ENCODE measurements at regions not wholly inside any gene's neighbourhood (a gene's known extent, or its start where the extent isn't known, plus 50 kb on each side); places are given as distances from the start of the nearest gene placed in this dataset.

GRCh38 chr2:196330645-196331044 lies 159.3 kb upstream of the STK17B start:
- DNase-seq (ENCODE audit: low read depth): no peak
- in situ Hi-C loops (cut with HindIII; ENCODE audit: low pct_unique_long_range_greater_than_20kb, low sequenced_read_pairs): no loop called here

- in situ Hi-C loops (cut with HindIII; ENCODE audit: low pct_unique_long_range_greater_than_20kb, low sequenced_read_pairs): no loop called here
- peak; percentile 61 for DNase-seq (ENCODE audit: low read depth)
These were observed 159.8 kb upstream of the STK17B start for GRCh38 chr2:196331143-196331542.

DNA sequence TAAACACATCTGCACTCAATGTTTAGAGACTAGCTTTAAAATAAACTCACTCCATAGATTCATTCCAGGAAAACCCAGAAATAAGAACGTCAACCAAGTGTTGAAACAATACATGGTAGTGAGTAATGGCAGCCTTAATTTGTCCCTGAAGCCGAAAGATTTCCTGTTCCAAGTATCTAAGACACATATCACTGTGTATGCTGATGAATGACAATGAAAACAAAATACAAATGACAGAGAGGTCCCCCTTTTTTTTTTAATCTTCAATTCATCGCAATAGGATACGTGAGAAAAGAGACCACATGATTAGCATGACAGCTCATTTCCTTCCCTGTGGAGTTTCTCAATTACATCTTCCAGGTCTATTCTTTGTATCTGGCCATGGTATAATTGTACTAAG lies 160.5 kb upstream of the STK17B start:
- no peak for DNase-seq (ENCODE audit: low read depth)
- in situ Hi-C loops (cut with HindIII; ENCODE audit: low pct_unique_long_range_greater_than_20kb, low sequenced_read_pairs): no loop called here

- DNase-seq (ENCODE audit: low read depth): no peak
- in situ Hi-C loops (cut with HindIII; ENCODE audit: low pct_unique_long_range_greater_than_20kb, low sequenced_read_pairs): no loop called here
These were observed 162.0 kb upstream of the STK17B start for GRCh38 chr2:196333397-196333796.

DNA sequence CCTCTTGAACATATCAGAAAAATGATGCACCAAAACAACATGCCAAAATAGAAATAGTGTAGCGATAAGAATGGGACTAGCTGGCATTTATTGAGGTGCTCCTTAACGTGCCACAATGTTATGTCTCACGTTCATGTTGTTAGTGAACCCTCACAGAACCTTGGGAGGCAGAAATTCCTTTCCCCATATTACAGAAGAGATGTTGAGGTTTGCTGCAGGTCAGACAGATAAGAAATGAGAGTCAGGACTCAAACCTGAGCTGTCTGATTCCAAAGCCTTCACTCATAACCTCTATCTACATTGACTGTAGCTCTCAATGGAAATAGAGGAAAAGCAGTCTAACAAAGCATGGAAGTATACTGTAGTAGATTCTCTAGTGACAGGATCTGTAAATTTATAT lies 163.3 kb upstream of the STK17B start:
- no peak for DNase-seq (ENCODE audit: low read depth)
- in situ Hi-C loops (cut with HindIII; ENCODE audit: low pct_unique_long_range_greater_than_20kb, low sequenced_read_pairs): no loop called here

DNA sequence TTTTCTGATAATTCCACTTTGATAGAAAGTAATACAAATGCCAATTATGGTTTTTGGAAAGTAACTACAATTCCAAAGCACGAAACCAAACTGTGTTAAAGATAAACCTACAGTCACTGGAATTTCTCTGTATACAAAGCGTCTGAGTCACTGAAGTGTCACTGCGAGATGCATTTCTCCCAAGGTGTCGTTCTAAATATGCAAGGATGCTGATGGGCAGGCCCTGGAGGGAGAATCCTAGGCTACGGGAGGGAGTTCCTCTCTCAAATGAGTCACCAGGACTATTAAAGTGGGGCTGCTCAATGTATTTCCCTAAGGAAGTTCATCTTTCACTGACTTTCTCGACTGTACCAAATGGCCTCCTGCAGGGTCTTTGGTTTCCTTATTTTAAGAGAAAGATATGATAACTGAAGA lies 163.8 kb upstream of the STK17B start:
- in situ Hi-C loops (cut with HindIII; ENCODE audit: low pct_unique_long_range_greater_than_20kb, low sequenced_read_pairs): no loop called here
- DNase-seq (ENCODE audit: low read depth): peak; percentile 76

DNA sequence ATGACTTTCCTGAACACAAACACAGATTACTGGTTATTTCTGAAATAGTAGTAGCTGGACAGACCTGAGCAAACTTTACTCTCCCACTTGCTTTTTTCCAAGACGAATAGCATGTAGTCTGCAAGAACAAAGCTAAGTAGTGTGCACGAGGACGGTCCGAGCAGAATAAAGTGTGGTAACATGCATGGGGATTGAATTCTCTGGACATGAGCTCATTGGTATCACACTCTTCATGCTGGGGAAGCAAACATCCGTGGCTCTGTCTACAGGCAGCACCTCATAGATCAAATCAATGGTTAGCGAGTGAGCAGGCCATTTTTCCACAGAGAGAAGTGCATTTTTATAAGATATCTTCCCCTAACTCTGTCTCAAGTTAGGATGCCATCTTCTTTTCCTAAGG lies 164.8 kb upstream of the STK17B start:
- DNase-seq (ENCODE audit: low read depth): no peak
- in situ Hi-C loops (cut with HindIII; ENCODE audit: low pct_unique_long_range_greater_than_20kb, low sequenced_read_pairs): no loop called here

DNA sequence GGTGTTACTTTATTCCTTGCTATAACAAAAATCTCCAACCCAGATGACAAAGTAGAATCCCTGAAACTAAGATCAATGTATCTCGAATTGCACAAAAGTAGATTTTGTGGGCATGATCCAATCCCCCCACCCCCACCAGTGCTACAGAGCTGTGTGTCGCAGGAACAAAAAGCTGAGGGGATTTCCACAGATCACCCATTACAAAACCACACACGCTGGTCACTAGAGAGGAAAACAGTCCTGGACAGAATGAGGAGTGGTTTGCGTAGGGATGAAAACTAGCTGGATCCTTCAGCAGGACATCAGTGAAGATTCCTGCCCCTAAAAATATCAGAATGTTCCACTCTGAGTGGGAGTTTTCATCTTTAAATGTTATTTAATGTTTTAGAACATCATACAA lies 165.3 kb upstream of the STK17B start:
- in situ Hi-C loops (cut with HindIII; ENCODE audit: low pct_unique_long_range_greater_than_20kb, low sequenced_read_pairs): no loop called here

GRCh38 chr2:196337208-196337953 lies 166.0 kb upstream of the STK17B start:
- in situ Hi-C loops (cut with HindIII; ENCODE audit: low pct_unique_long_range_greater_than_20kb, low sequenced_read_pairs): no loop called here
- peak; percentile 29 for DNase-seq (ENCODE audit: low read depth)

More for the DNA sequence above, 165.3 kb upstream of the STK17B start:
- DNase-seq (ENCODE audit: low read depth): no peak

- in situ Hi-C loops (cut with HindIII; ENCODE audit: low pct_unique_long_range_greater_than_20kb, low sequenced_read_pairs): no loop called here
- no peak for DNase-seq (ENCODE audit: low read depth)
These were observed 167.1 kb upstream of the STK17B start for GRCh38 chr2:196338440-196338839.

DNA sequence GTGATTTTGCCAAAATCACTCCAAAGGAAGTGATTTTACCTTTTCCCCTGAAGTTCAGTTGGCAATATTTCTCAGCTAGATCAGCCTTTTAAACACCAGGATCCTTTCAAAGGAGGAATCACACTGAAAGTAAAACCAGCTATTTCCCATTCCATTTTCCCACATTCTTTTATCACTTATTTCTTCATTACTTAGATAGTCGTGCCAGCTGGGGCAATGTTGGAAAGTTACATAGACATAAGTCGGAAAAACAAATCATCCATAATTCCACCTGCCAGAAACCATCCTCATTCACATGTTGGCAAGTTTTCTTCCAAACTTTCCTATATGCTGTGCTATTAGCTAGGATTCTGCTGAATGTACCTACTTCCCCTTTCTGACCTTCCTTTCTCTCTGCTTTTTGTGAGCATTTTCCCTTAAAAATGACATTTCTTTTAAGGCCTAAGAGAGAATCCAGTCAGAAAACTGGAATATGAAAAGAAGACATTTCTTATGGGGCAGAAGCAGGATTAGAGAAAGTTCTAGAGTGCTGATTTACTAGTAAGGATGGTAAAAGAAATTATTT lies 170.0 kb upstream of the STK17B start:
- DNase-seq (ENCODE audit: low read depth): no peak
- in situ Hi-C loops (cut with HindIII; ENCODE audit: low pct_unique_long_range_greater_than_20kb, low sequenced_read_pairs): no loop called here

- in situ Hi-C loops (cut with HindIII; ENCODE audit: low pct_unique_long_range_greater_than_20kb, low sequenced_read_pairs): no loop called here
- no peak for DNase-seq (ENCODE audit: low read depth)
These were observed 173.0 kb upstream of the STK17B start for GRCh38 chr2:196344397-196344796.

DNA sequence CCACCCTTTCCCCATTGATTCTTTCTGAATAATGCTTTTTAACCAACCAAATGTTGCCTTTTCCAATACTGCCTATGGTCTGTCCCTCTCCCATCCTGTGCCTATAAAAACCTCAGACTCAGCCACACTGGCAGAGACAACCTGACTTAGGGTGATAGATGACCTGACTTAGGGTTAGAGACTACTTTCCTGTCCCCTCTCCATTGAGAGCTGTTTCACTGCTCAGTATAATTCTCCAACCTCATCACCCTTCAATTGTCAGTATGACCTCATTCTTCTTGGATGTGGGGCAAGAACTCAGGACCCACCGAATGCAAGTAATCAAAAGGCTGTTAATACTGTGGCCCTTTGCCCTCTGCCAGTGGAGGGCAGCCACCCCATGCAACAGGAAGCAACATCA lies 182.3 kb upstream of the STK17B start:
- no peak for DNase-seq (ENCODE audit: low read depth)
- in situ Hi-C loops (cut with HindIII; ENCODE audit: low pct_unique_long_range_greater_than_20kb, low sequenced_read_pairs): no loop called here

DNA sequence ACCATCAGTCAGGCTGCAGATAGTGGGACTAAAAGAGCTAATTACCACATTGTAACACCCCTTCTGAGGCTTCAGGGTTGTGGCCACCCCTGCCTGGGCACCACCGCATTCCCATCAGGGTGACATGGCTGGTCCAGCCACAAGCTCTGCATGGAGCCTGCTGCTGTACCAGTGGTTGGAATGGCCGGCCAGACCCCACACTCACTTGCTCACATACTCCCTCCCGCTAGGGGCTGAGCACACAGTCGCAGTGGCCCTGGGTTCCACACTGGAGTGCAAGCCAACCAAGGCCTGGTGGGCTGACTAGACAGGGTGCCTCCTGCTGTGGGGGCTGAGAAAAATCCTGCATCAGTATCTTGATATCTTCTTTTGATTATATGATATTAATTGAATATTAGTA lies 182.8 kb upstream of the STK17B start:
- in situ Hi-C loops (cut with HindIII; ENCODE audit: low pct_unique_long_range_greater_than_20kb, low sequenced_read_pairs): no loop called here
- no peak for DNase-seq (ENCODE audit: low read depth)

DNA sequence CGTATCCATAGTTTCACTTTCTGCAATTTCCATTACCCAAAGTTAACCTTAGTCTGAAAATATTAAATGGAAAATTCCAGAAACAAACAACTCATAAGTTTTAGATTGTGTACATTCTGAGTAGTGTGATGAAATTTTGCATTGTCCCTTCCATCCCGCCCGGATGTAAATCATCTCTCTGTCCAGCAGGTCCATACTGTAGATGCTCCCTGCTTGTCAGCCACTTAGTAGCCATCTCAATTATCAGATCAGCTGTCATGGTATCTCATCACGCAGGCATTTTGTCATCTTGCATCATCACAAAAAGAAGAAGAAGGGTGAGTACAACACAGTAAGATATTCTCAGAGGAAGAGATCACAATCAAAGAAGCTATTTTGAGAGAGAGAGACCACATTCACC lies 185.0 kb upstream of the STK17B start:
- in situ Hi-C loops (cut with HindIII; ENCODE audit: low pct_unique_long_range_greater_than_20kb, low sequenced_read_pairs): no loop called here
- no peak for DNase-seq (ENCODE audit: low read depth)

DNA sequence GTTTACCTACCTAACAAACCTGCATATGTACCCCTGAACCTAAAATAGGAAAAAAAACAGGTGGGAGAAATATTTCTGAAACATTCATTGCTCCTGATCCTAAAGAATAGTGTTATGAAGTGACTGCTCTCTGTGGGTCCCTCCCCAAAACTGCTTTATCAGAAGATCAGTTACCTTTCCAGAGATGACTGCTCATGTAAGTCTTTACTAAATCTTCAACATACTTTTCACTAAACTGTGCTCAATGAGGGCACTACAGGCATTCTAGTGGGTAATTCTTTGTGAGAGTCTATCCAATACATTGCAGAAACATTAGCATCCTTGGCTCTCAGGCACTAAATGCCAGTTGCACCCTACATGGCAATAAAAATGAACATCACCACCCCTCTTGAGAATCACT lies 189.3 kb upstream of the STK17B start:
- in situ Hi-C loops (cut with HindIII; ENCODE audit: low pct_unique_long_range_greater_than_20kb, low sequenced_read_pairs): no loop called here
- DNase-seq (ENCODE audit: low read depth): no peak

DNA sequence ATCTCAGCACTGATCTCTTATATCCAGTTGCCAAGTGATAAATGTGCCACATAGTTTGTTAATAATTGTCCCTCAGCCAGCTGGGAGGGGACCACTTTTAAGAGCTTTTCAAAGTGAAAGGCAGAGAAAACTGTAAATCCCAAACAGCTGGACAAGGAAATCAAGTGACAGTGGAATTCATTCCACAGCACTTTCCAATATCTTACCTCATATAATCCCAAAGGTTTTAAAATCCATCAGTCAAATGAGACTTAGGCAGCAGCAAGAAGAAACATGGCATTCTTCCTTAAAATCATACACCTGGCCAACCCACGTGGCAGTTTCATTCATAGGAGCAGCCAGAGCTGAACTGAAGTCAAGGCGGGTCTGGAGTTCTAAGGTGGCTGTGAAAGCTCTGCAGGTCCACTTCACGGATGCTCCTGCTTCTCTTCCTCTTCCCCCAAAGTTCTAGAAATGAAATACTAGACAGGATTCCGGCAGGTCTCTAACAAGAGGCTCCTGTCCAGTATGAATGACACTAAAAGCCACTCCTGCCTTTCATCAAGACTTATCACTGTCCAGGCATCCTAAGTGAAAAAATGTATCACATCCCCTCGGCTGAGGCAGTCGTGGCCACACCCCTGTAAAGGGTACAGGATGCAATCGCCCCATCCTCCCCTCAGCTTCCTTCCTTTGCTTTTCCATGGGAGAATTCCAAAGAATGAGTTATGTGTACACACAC lies 190.4 kb upstream of the STK17B start:
- in situ Hi-C loops (cut with HindIII; ENCODE audit: low pct_unique_long_range_greater_than_20kb, low sequenced_read_pairs): no loop called here
- no peak for DNase-seq (ENCODE audit: low read depth)

DNA sequence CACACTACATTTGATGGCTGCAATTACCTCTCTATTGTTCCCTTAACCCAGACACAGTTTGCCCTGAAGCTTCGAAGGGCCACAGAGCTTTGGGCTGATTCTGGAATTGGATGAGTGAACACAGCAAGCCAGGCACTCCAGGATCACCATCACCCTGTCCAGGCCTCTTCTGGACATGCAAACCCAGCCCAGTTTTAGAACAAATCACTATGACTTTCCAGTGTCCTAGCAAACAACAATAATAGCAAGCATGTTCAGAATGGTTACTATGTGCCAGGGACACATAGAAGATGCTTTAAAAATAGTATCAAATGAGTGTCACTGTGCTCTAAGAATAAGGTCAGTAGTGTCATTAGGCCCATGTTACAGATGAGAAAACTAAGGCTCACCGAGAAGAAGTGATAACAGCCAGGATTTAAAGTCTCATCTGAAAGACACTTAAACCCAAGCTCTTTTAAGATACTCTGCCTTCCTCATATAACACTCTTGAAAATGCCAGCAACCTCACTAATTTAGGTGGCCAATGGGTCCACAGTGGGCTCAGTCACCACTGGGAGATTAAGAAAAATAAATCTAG lies 191.7 kb upstream of the STK17B start:
- DNase-seq (ENCODE audit: low read depth): no peak
- in situ Hi-C loops (cut with HindIII; ENCODE audit: low pct_unique_long_range_greater_than_20kb, low sequenced_read_pairs): no loop called here

DNA sequence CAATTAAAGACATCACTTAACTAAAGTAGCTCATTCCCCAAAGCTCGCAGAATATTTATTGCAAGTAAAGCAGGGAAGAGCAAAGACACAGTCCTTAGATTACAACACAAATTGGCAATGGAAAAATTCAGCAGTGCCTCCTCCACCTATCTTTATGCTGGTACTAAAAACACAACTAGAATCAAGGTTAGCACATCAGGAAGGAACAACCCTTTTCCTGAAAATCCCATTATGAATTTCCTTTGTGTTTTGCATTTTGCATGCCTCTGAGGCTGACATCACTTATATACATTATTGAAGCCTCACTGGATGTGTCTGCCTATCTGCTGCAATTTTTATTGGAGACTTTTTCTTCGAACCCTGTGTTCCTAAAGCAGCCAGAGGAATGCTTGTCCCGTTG lies 193.8 kb upstream of the STK17B start:
- in situ Hi-C loops (cut with HindIII; ENCODE audit: low pct_unique_long_range_greater_than_20kb, low sequenced_read_pairs): no loop called here
- no peak for DNase-seq (ENCODE audit: low read depth)

All from Caki2 (cell line).